NT2/D1 (cell line): ENCODE measurements at regions not wholly inside any gene's neighbourhood (a gene's known extent, or its start where the extent isn't known, plus 50 kb on each side); places are given as distances from the start of the nearest gene placed in this dataset.

Source experiments
- SUZ12 ChIP-seq: IDR thresholded peaks from 2 replicates; pipeline ENCODE4 v1.6.1; 2011; ENCODE audit not compliant: insufficient read length, insufficient read depth; ENCODE audit errors: extremely low read depth
- ZNF274 ChIP-seq: IDR thresholded peaks from 2 replicates; pipeline ENCODE4 v1.6.1; 2011; ENCODE audit warnings: mild to moderate bottlenecking, low read depth, low read length

- TF ChIP-seq ZNF274 (no peak), SUZ12 (no peak)
Measured at GRCh38 chr4:8694651-8695151, 102.1 kb downstream of the CPZ start.
